ENCODE measurements at regions not wholly inside any gene's neighbourhood (a gene's known extent, or its start where the extent isn't known, plus 50 kb on each side); places are given as distances from the start of the nearest gene placed in this dataset.
A peak's percentile ranks its signal among the peaks of the same experiment; 100 is the strongest.

DNA sequence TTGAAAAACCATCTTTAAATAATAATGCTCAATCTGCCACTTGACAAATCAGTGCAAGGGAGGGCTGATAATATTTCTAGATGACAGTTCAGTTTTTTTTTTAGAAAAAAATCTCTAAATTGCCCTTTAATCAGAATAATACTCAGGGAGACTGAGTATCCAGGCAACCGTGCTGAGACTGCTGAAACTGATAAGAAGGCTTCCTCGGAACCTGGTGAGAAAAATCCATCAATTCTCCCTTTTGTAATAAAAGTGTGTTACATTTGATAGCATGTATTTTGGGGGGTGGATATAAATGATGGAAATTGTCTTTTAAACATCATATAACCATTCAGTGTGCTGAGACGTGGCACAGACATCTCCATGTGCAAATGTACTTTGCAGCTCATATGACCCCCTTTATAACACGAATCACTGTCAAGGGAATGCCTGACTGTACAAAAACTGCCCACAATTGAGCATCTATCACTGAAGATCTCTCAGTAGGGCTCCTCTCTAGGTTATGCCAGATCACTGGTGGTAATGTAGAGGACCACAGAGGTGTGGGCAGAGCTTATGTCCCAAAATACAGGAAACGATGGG lies 491.1 kb upstream of the ADARB2 start:
- no peak overlapping the region for H3K4me3 ChIP-seq (ENCODE audit: low read depth, low read length)
- TF ChIP-seq, protein P1, sequence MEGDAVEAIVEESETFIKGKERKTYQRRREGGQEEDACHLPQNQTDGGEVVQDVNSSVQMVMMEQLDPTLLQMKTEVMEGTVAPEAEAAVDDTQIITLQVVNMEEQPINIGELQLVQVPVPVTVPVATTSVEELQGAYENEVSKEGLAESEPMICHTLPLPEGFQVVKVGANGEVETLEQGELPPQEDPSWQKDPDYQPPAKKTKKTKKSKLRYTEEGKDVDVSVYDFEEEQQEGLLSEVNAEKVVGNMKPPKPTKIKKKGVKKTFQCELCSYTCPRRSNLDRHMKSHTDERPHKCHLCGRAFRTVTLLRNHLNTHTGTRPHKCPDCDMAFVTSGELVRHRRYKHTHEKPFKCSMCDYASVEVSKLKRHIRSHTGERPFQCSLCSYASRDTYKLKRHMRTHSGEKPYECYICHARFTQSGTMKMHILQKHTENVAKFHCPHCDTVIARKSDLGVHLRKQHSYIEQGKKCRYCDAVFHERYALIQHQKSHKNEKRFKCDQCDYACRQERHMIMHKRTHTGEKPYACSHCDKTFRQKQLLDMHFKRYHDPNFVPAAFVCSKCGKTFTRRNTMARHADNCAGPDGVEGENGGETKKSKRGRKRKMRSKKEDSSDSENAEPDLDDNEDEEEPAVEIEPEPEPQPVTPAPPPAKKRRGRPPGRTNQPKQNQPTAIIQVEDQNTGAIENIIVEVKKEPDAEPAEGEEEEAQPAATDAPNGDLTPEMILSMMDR (IDR thresholded peaks at IDR 0.05; ENCODE audit: insufficient read depth, low read length): no peak
- no peak for DNase-seq (ENCODE audit: low read depth)

GRCh38 chr10:2225609-2226008 lies 488.3 kb upstream of the ADARB2 start:
- TF ChIP-seq, protein P1 (IDR thresholded peaks at IDR 0.05; ENCODE audit: insufficient read depth, low read length): no peak
- DNase-seq (ENCODE audit: low read depth): no peak
- no peak overlapping the region for H3K4me3 ChIP-seq (ENCODE audit: low read depth, low read length)

DNA sequence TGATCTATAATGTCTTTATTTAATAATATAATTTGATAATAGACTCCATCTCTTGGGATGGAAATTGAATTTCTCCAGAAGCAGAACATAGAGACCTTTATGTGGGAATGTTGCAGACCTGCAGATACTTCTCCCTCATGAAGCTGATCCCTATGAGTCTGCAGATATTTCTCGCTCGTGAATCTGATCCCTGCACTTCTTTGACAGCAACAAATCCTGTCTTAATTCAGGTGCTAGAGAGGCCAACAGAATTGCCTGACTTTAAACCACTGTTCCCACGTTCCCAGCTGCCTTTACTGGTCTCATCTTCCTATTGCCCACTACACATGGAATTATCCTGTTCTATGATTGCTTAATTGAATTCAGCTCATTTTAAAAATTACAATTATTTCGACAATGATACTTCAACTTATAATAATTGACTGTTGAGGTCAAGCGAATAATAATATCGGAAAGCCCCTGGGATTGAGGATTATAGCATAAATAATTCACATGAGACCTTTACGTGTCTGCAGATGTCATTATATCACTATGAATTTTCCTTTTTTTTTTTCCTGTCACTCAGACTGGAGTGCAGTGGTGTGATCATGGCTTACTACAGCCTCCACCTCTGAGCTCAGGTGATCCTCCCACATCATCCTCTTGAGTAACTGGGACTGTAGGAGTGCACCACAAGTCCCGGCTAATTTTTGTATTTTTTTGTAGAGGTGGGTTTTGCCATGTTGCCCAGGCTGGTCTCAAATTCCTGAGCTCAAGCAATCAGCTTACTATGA lies 486.4 kb upstream of the ADARB2 start:
- TF ChIP-seq, protein P1 (IDR thresholded peaks at IDR 0.05; ENCODE audit: insufficient read depth, low read length): no peak
- H3K4me3 ChIP-seq (ENCODE audit: low read depth, low read length): no peak overlapping the region
- no peak for DNase-seq (ENCODE audit: low read depth)

- no peak overlapping the region for H3K4me3 ChIP-seq (ENCODE audit: low read depth, low read length)
- TF ChIP-seq, protein P1 (IDR thresholded peaks at IDR 0.05; ENCODE audit: insufficient read depth, low read length): no peak
- no peak for DNase-seq (ENCODE audit: low read depth)
These were observed 485.3 kb upstream of the ADARB2 start for GRCh38 chr10:2222631-2223030.

- no peak for DNase-seq (ENCODE audit: low read depth)
- no peak overlapping the region for H3K4me3 ChIP-seq (ENCODE audit: low read depth, low read length)
- TF ChIP-seq, protein P1 (IDR thresholded peaks at IDR 0.05; ENCODE audit: insufficient read depth, low read length): no peak
These were observed 477.5 kb upstream of the ADARB2 start for GRCh38 chr10:2214805-2215204.

- DNase-seq (ENCODE audit: low read depth): peak; percentile 12
- no peak overlapping the region for H3K4me3 ChIP-seq (ENCODE audit: low read depth, low read length)
- TF ChIP-seq, protein P1 (IDR thresholded peaks at IDR 0.05; ENCODE audit: insufficient read depth, low read length): no peak
These were observed 476.8 kb upstream of the ADARB2 start for GRCh38 chr10:2214092-2214491.
